Fibroblast of mammary gland (primary cell): ENCODE measurements at regions not wholly inside any gene's neighbourhood (a gene's known extent, or its start where the extent isn't known, plus 50 kb on each side); places are given as distances from the start of the nearest gene placed in this dataset.

Experiments used
- DNase-seq: peaks from one replicate; pipeline ENCODE4 v3.0.0-alpha.2; 2010; ENCODE audit warnings: low read depth
- H3K4me3 ChIP-seq: 2 replicates; pipeline ENCODE4 v1.5.1; 2011; ENCODE audit warnings: low read depth, mild to moderate bottlenecking, low read length, moderate library complexity; ENCODE audit not compliant: control insufficient read depth
- TF ChIP-seq, protein P1 (sequence below): conservative IDR thresholded peaks from 2 replicates; pipeline ENCODE4 v1.5.1; 2011; ENCODE audit warnings: low read depth, low read length, inconsistent platforms; ENCODE audit not compliant: control insufficient read depth, insufficient read depth

DNA sequence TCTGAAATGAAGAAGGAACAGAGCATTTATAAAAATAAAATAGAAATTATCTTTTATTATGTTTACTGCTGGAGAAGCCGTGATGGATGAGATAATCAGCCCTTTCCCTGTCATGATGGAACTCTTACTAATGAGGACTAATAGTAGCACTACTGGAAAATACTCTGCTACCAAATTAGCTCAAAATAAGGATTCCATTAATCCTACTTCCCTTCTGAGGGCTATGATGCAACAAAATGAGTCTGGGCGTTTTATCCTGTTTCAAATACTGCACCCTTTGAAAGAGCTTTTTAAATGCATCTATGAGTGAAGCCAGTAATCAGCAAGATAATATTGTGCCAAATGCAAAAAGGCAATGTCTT lies 59.3 kb upstream of the CARMIL1 start:
- TF ChIP-seq, protein P1, sequence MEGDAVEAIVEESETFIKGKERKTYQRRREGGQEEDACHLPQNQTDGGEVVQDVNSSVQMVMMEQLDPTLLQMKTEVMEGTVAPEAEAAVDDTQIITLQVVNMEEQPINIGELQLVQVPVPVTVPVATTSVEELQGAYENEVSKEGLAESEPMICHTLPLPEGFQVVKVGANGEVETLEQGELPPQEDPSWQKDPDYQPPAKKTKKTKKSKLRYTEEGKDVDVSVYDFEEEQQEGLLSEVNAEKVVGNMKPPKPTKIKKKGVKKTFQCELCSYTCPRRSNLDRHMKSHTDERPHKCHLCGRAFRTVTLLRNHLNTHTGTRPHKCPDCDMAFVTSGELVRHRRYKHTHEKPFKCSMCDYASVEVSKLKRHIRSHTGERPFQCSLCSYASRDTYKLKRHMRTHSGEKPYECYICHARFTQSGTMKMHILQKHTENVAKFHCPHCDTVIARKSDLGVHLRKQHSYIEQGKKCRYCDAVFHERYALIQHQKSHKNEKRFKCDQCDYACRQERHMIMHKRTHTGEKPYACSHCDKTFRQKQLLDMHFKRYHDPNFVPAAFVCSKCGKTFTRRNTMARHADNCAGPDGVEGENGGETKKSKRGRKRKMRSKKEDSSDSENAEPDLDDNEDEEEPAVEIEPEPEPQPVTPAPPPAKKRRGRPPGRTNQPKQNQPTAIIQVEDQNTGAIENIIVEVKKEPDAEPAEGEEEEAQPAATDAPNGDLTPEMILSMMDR: no peak

DNA sequence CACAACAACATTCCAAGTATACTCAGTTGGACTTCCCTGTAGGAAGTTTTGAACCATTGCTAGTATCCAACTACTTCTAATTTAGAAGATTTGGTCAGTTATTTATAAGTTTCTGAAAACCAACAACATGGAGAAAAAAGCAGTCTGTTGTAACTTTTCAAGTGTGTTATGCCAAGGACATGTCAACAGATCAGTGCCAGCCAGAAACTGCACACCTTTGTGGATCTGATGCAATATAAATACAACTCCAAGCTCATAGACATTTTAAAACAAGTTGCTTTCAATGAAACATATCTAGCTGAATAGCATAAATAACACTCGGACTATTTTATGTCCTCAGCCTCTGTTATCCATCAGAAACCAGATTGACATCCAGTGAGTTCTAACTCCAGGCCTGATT lies 58.3 kb upstream of the CARMIL1 start:
- H3K4me3 ChIP-seq: no peak overlapping the region
- TF ChIP-seq, protein P1: no peak
- no peak for DNase-seq

More for the DNA sequence above, 59.3 kb upstream of the CARMIL1 start:
- peak; percentile 23 for DNase-seq
- no peak overlapping the region for H3K4me3 ChIP-seq

DNA sequence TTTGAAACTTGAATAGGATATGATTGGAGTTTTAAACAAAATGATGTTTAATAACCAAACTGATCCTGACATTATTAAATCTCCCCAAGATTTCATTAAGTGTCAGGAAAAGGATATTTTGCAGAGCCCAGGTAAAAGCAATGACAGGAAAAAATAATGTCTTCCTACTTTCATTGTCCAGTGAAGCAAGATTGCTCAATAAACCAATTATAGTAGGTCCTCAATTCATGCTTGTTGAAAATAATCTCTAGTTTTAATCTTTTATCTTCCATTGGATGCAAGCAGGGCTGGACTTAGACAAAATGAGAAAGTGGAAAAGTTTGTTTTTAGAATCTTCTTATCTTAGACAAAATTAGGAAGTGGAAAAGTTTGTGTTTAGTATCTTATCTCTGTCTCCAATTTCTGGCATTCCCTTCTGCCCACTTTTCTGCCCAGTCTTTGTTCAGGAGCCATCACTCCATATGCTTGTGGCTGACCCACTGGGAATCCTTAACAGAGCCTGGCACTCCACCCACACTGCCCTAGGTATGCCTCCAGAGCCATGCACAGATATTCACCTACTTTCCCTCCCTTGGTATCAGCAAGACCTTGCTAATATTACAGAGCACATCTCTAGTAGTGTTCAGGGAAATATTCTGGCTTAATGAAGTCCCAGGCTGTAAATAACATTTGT lies 57.0 kb upstream of the CARMIL1 start:
- H3K4me3 ChIP-seq: no peak overlapping the region
- DNase-seq: no peak
- TF ChIP-seq, protein P1: no peak

DNA sequence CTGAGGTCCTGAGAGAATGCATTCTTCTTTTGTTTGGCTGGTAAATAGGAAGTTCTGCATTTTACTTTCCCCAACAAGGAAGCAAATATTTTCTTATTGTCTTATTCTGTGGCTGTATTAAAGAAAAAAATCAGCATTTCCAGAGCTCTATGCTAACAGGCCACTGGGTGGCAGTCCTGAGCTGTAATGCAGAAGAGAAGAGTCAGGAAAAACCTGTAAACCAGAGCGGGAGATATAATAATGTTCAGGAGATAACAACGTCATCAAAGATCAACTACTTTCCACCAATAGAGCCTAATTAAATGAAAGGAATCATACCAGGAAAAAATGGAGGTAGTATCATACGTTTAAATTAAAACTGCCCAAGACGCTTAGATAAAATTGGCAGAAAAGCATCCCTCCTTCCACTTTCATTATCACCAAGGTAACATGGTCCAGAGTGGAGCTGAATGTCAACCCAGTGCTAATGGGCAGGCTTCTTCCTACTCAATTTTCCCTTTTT lies 55.6 kb upstream of the CARMIL1 start:
- TF ChIP-seq, protein P1: peak; percentile 92
- peak overlapping the region; percentile 30 for H3K4me3 ChIP-seq
- DNase-seq: peak; percentile 80

DNA sequence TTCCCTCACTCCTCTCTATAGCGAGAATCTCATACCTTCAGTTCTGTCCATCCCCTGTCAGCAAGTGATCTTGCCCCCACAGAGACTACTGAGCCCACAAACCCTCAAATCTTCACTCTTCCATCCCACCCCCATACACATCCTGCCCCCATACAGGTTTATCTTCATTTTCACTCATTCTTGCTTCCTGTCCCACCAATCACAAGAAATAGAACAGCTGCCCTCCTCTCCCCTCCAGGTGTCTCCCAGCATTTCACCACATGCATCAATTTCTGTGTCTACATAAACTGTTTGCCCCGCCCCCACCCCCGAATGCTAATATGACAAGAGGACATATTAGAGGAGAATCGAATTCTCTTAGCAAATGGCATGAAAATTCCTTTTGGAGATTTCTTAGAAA lies 54.9 kb upstream of the CARMIL1 start:
- TF ChIP-seq, protein P1: no peak
- H3K4me3 ChIP-seq: no peak overlapping the region
- DNase-seq: no peak

DNA sequence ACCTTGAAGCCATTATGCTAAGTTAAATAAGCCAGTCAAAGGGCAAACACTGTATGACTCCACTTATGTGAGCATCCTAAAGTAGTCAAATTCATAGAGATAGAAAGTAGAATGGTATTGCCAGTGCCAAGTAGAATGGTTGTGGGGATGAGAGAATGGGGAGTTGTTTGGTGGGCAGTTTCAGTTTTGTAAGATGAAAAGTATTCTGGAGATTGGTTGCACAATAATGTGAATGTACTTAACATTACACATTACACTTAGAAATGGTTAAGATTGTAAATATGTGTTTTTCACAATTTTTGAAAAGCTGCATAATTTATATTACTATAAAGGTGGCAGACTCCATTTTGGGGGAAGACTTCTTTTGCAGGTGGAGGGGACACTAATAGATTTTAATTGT lies 51.3 kb upstream of the CARMIL1 start:
- TF ChIP-seq, protein P1: no peak
- DNase-seq: peak; percentile 11
- no peak overlapping the region for H3K4me3 ChIP-seq
